GM12878 (cell line): ENCODE measurements at regions not wholly inside any gene's neighbourhood (a gene's known extent, or its start where the extent isn't known, plus 50 kb on each side); places are given as distances from the start of the nearest gene placed in this dataset.

Experiments used
- ATAC-seq: fragments of 200-7000 bp; cut with Tn5 transposase; 3 replicates; pipeline ENCODE4 v1.9.1; 2020; ENCODE audit warnings: mild to moderate bottlenecking, moderate library complexity
- BruUV-seq: library from RNA; stranded (reverse); fragments of 400-500 nt; replicated peaks from 2 replicates; lab custom pipeline; 2021; lab: Mats Ljungman, UMichigan
- CTCF ChIA-PET: fragments of 300-600 bp; sonication (Branson Sonifier 250); formaldehyde crosslinking; extraction: SDS; loops from one replicate; lab custom pipeline; 2021; ENCODE audit warnings: inconsistent platforms; lab: Yijun Ruan, JAX
- POLR2A ChIA-PET: fragments of 350-600 bp; formaldehyde crosslinking; extraction: SDS; loops from one replicate; lab custom pipeline; 2021; ENCODE audit warnings: inconsistent platforms; lab: Charles Lee
- RAD21 ChIA-PET: fragments of 300-600 bp; sonication (Branson Sonifier 250); formaldehyde crosslinking; loops from one replicate; lab custom pipeline; 2023; ENCODE audit warnings: antibody characterized with exemption; ENCODE audit not compliant: unreplicated experiment; lab: Charles Lee
- SMC1A ChIA-PET: fragments of 300-600 bp; sonication (Branson Sonifier 250); formaldehyde crosslinking; loops from one replicate; lab custom pipeline; 2023; ENCODE audit not compliant: unreplicated experiment, uncharacterized antibody; lab: Charles Lee
- DNase-seq: peaks from one replicate; pipeline ENCODE4 v3.0.0-alpha.2; 2011; ENCODE audit warnings: low read depth, low spot score
- FAIRE-seq: peaks from 3 replicates; lab custom pipeline; 2011; peaks lifted over from hg19 to GRCh38; lab: Jason Lieb, UNC
- H2AFZ ChIP-seq: 2 replicates; pipeline ENCODE4 v1.6.0; 2011; ENCODE audit warnings: low read depth, low read length, control low read depth; ENCODE audit not compliant: control insufficient read depth
- H3K27ac ChIP-seq: 2 replicates; pipeline ENCODE4 v1.5.1; 2011; ENCODE audit warnings: control low read depth; ENCODE audit not compliant: control insufficient read depth, insufficient read depth
- H3K27me3 ChIP-seq, 2 experiments: replicated peaks in 1 of 2; 2 replicates each; pipeline versions ENCODE4 v1.6.0 to v1.6.1; 2011; ENCODE audit warnings: low read length in 1 of 2; ENCODE audit not compliant: control insufficient read depth in 2 of 2, insufficient read depth in 2 of 2
- H3K36me3 ChIP-seq, 2 experiments: 2 replicates each; pipeline ENCODE4 v1.5.1; 2011; ENCODE audit warnings: low read length in 1 of 2; ENCODE audit not compliant: control insufficient read depth in 2 of 2, insufficient read depth in 2 of 2
- H3K4me1 ChIP-seq: 2 replicates; pipeline ENCODE4 v1.6.1; 2011; ENCODE audit warnings: mild to moderate bottlenecking, low read length, moderate library complexity, mixed read lengths; ENCODE audit not compliant: control insufficient read depth, insufficient read depth
- H3K4me2 ChIP-seq: 2 replicates; pipeline ENCODE4 v1.6.0; 2011; ENCODE audit warnings: control low read depth; ENCODE audit not compliant: control insufficient read depth, insufficient read depth
- H3K4me3 ChIP-seq: fragments of 200-600 bp; sonication (generic); 2 replicates; pipeline ENCODE4 v1.5.1; 2016
- H3K79me2 ChIP-seq: 2 replicates; pipeline ENCODE4 v1.6.0; 2011; ENCODE audit warnings: low read length; ENCODE audit not compliant: control insufficient read depth, insufficient read depth
- H3K9ac ChIP-seq: 2 replicates; pipeline ENCODE4 v1.8.0; 2011; ENCODE audit warnings: low read length, control low read depth, mixed read lengths; ENCODE audit not compliant: control insufficient read depth, insufficient read depth
- H3K9me3 ChIP-seq: replicated peaks from 3 replicates; pipeline ENCODE4 v1.5.1; 2011; ENCODE audit warnings: mild to moderate bottlenecking, low read length; ENCODE audit not compliant: control insufficient read depth, insufficient read depth
- H4K20me1 ChIP-seq: 2 replicates; pipeline ENCODE4 v1.6.0; 2011; ENCODE audit not compliant: control insufficient read depth, insufficient read depth
- ATF7 ChIP-seq: fragments of 450-650 bp; IDR thresholded peaks from 2 replicates; pipeline ENCODE4 v1.6.1; 2016; ENCODE audit warnings: low read depth, mild to moderate bottlenecking
- IRF5 ChIP-seq: fragments of 450-650 bp; IDR thresholded peaks from 2 replicates; pipeline ENCODE4 v1.6.1; 2017; ENCODE audit warnings: borderline replicate concordance
- JUNB ChIP-seq: IDR thresholded peaks from 2 replicates; pipeline ENCODE4 v1.6.1; 2016; ENCODE audit warnings: antibody characterized with exemption, mild to moderate bottlenecking
- NFIC ChIP-seq: IDR thresholded peaks from 2 replicates; pipeline ENCODE4 v1.6.1; 2012; ENCODE audit warnings: low read depth, mild to moderate bottlenecking, inconsistent platforms, low read length, moderate library complexity
- NRF1 ChIP-seq: conservative IDR thresholded peaks from 2 replicates; pipeline ENCODE4 v1.6.1; 2011; ENCODE audit warnings: mild to moderate bottlenecking, low read depth, low read length, improper control_type of control experiment
- RAD51 ChIP-seq: fragments of 450-650 bp; IDR thresholded peaks from 2 replicates; pipeline ENCODE4 v1.6.1; 2016; ENCODE audit warnings: moderate library complexity, mild to moderate bottlenecking, inconsistent platforms
- RUNX3 ChIP-seq: IDR thresholded peaks from 2 replicates; pipeline ENCODE4 v1.6.1; 2012; ENCODE audit warnings: low read length, inconsistent platforms
- SP1 ChIP-seq: IDR thresholded peaks from one replicate; pipeline ENCODE4 v1.6.1; 2011; ENCODE audit warnings: low read depth, low read length
- SPI1 ChIP-seq: IDR thresholded peaks from 2 replicates; pipeline ENCODE4 v1.6.1; 2011; ENCODE audit warnings: low read depth, mild to moderate bottlenecking, low read length, moderate library complexity, borderline replicate concordance; ENCODE audit not compliant: insufficient read depth
- ZNF687 ChIP-seq: fragments of 450-650 bp; IDR thresholded peaks from 2 replicates; pipeline ENCODE4 v1.6.1; 2017; ENCODE audit warnings: mild to moderate bottlenecking, moderate library complexity
- WGBS: methylation state at CpG from one replicate; pipeline ENCODE4 v1.1.6; 2016; ENCODE audit warnings: low lambda C conversion rate; ENCODE audit not compliant: insufficient replicate concordance, insufficient coverage; ENCODE audit errors: missing lambda C conversion rate; 5-methylcytosine and 5-hydroxymethylcytosine counted together
- in situ Hi-C: fragments of 300-500 bp; cut with MboI; formaldehyde crosslinking; loops from 9 replicates; pipeline ENCODE4 v1.14.3; 2018; ENCODE audit warnings: mixed read lengths
- intact Hi-C: fragments of 100-400 bp; cut with micrococcal nuclease; formaldehyde crosslinking; loops from one replicate; pipeline ENCODE4 v1.14.2; 2022; ENCODE audit not compliant: unreplicated experiment
- TF ChIP-seq, protein P1 (sequence below): fragments of 450-650 bp; conservative IDR thresholded peaks from 2 replicates; pipeline ENCODE4 v1.6.1; 2017; ENCODE audit warnings: mild to moderate bottlenecking, moderate library complexity

DNA sequence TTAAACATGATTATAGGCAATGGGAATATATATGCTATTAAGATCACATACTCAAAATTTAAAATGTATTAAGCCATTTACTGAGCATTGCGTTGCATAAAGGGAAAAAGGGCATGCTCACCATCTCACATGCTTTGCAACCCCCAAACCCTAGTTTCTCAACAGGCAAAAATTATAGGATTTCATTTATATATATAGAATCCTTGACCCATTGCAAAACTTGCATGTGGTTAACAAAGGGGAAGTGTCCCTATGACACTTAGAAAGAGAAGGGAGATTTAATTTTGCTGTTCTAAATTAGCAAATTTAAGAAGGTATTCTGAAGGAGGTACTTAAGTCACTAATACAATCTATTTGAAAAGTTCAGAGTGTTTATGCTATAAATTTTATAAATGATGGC lies 837.8 kb downstream of the DIPK2A start:
- no peak overlapping the region for H3K4me3 ChIP-seq
- CTCF ChIA-PET = no interaction called here
- FAIRE-seq (no peak), DNase-seq (no peak), ATAC-seq (peak; percentile 38; the same call in 2 of the 3 replicates)
- no peak overlapping the region for H3K27ac ChIP-seq
- no peaks in the 10 kb centered on the region for H3K79me2 ChIP-seq
- BruUV-seq = no TSS peak
- no peaks in the 10 kb centered on the region for H4K20me1 ChIP-seq
- no peak overlapping the region for H2AFZ ChIP-seq
- H3K9ac ChIP-seq = no peak overlapping the region
- intact Hi-C loops (no loop called here), in situ Hi-C loops (no loop called here)
- H3K4me2 ChIP-seq = no peak overlapping the region
- TF ChIP-seq JUNB = 0 out of 2 replicates have a peak, but pooled peaks have one; percentile 45
- TF ChIP-seq ATF7 = no peak
- peak; percentile 45; the same call in 1 of the 2 replicates for TF ChIP-seq NFIC
- TF ChIP-seq ZNF687 = no peak
- no peak for TF ChIP-seq IRF5
- TF ChIP-seq RUNX3 = peak; percentile 78
- TF ChIP-seq SPI1 = peak; percentile 52; the same call in 1 of the 2 replicates
- TF ChIP-seq SP1 = no peak
- TF ChIP-seq, protein P1, sequence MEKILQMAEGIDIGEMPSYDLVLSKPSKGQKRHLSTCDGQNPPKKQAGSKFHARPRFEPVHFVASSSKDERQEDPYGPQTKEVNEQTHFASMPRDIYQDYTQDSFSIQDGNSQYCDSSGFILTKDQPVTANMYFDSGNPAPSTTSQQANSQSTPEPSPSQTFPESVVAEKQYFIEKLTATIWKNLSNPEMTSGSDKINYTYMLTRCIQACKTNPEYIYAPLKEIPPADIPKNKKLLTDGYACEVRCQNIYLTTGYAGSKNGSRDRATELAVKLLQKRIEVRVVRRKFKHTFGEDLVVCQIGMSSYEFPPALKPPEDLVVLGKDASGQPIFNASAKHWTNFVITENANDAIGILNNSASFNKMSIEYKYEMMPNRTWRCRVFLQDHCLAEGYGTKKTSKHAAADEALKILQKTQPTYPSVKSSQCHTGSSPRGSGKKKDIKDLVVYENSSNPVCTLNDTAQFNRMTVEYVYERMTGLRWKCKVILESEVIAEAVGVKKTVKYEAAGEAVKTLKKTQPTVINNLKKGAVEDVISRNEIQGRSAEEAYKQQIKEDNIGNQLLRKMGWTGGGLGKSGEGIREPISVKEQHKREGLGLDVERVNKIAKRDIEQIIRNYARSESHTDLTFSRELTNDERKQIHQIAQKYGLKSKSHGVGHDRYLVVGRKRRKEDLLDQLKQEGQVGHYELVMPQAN = no peak
- no peak for TF ChIP-seq NRF1
- TF ChIP-seq RAD51 = no peak
- POLR2A ChIA-PET = no interaction called here
- RAD21 ChIA-PET = no interaction called here
- H3K4me1 ChIP-seq = no peaks in the 10 kb centered on the region
- H3K9me3 ChIP-seq = no peaks in the 10 kb centered on the region
- SMC1A ChIA-PET = no interaction called here
- WGBS = 41% methylated on average over 1 of the region's 1 CpG
- H3K36me3 ChIP-seq = no peaks in the 10 kb centered on the region
- no peaks in the 10 kb centered on the region for H3K27me3 ChIP-seq
